Right ventricle myocardium inferior (tissue), 1 donor: ENCODE measurements at regions not wholly inside any gene's neighbourhood (a gene's known extent, or its start where the extent isn't known, plus 50 kb on each side); places are given as distances from the start of the nearest gene placed in this dataset.

Source experiments
- ATAC-seq: fragments of 200-7000 bp; cut with Tn5 transposase; one replicate; pipeline ENCODE4 v1.9.1; 2020; ENCODE audit warnings: mild to moderate bottlenecking, moderate library complexity
- DNase-seq: peaks from one replicate; pipeline ENCODE4 v3.0.0; 2021; ENCODE audit errors: missing footprints
- intact Hi-C: fragments of 100-400 bp; cut with DNase I; formaldehyde crosslinking; loops from one replicate; pipeline ENCODE4 v1.11.0; 2022
- donor health status: DM: no; HTN: yes; CAD: no; lungs with severe emphysema.

- intact Hi-C loops: no loop called here
- DNase-seq (no peak), ATAC-seq (no peak)
Observed at GRCh38 chr3:76456322-76456721, 583.6 kb upstream of the ROBO2 start.

- no peak for ATAC-seq
- DNase-seq: no peak
- intact Hi-C loops: no loop called here
Observed at GRCh38 chr3:76463501-76463900, 576.4 kb upstream of the ROBO2 start.

- intact Hi-C loops: no loop called here
Observed at GRCh38 chr3:76470285-76470684, 569.6 kb upstream of the ROBO2 start.

DNA sequence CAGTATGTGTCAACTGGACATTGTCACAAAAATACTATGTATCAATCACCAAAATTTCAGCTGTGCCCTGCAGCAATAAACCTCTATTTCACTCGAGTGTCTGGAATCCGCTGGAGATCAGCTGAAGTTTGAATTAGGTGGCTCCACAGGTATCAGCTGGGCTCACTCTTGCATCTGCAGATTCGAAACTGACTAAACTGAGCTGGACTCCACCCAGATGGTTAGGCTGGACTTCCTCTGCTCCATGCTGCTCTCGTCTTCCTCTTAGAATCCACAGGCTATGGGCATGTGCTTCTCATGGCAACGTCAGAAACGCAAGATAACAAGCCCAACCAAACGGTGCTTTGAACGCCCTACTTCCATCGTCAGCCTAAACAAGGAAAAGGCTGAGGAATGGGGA is 565.3 kb upstream of the ROBO2 start:
- intact Hi-C loops: no loop called here
- no peak for DNase-seq
- ATAC-seq: no peak

More at GRCh38 chr3:76470285-76470684, 569.6 kb upstream of the ROBO2 start:
- no peak for ATAC-seq
- no peak for DNase-seq

DNA sequence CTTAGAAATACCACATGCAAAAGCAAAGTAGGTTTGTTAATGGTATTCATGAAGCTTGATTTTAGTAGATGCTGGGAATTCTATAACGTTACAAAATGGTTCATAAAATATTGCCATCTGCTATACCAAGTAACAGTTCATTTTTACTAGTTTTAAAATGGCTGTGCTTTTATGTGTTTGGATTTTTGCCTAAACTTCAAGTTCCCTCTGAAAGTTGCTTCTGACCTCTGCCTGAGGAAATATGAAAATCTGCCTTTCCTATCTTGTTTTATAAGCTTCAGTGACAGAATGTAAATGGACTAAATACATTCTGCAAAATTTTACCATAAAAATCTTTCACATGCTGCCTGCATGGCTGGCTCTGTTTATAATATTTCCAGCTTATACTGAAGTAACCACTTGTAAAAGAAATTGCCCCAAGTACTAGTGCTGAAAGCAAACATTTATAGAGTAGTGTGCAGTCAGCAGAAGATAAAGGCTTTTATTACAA is 560.7 kb upstream of the ROBO2 start:
- intact Hi-C loops: no loop called here
- ATAC-seq (no peak), DNase-seq (no peak)

GRCh38 chr3:76482510-76482909 is 557.4 kb upstream of the ROBO2 start:
- ATAC-seq: no peak
- intact Hi-C loops: no loop called here
- no peak for DNase-seq

- DNase-seq (no peak), ATAC-seq (no peak)
- intact Hi-C loops: no loop called here
Observed at GRCh38 chr3:76487446-76487845, 552.5 kb upstream of the ROBO2 start.

DNA sequence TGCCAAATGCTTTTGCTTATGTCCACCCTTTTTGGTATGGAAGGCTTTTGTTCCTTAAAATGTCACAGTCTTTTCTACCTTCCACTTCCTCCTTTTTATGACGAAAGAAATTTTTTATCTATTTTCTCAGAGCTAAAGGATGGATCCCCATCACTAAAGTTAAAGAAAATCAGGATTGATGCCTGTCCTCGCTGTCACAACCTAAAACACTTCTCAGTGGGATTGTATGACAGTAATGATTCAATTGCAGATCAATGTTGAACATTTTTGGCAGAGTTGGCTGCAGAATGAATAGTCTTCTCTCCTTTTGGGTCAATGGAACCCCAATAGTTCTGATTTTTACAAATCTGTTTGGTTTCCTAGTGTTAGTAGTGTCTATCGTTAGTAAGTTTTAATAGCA is 549.8 kb upstream of the ROBO2 start:
- DNase-seq (no peak), ATAC-seq (no peak)
- intact Hi-C loops: no loop called here

- intact Hi-C loops: no loop called here
- no peak for DNase-seq
- no peak for ATAC-seq
Observed at GRCh38 chr3:76495216-76495615, 544.7 kb upstream of the ROBO2 start.

DNA sequence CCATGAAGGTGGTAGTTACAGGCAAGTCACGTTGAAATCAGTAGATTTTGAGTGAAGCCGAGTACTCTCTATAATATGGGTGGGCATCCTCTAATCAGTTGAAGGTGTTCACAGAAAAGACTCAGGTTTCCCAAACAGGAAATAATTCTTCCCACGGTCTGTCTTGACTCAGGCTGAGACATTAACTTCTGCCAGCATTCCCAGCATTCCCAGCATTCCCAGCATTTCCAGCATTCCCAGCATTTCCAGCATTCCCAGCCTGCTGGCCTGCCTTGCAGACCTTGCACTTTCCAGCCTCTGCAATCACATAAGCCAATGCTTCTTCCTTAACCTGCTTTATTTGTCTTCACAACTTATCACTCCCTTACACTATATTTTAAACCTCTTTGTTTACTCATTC is 542.3 kb upstream of the ROBO2 start:
- intact Hi-C loops: no loop called here
- ATAC-seq (no peak), DNase-seq (no peak)

DNA sequence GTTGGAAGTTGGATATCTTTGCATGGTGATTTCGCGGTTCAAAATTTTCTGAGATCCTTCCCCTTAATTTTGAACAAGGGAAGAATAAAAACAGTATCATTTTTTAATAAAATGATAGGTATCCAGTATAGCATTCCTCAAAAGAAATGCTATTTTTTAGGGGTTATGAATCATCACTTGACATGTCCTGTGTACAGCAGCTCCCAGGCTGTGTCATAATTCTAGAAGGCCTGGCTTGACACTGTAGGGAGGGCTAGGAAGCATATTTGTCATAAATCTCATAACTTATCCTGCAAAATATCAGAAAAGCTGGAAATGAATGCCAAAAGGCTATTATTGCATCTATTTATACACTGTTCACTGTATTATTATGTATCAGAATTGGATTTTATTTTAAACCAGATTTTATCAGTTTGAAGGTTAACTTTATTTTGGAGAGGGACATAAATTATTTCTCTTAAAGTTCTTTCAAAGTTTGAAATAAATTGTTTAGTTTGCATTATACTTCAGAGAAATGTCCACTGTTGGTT is 539.1 kb upstream of the ROBO2 start:
- intact Hi-C loops: no loop called here
- no peak for DNase-seq
- no peak for ATAC-seq

GRCh38 chr3:76501315-76501714 is 538.6 kb upstream of the ROBO2 start:
- ATAC-seq (no peak), DNase-seq (no peak)
- intact Hi-C loops: no loop called here

DNA sequence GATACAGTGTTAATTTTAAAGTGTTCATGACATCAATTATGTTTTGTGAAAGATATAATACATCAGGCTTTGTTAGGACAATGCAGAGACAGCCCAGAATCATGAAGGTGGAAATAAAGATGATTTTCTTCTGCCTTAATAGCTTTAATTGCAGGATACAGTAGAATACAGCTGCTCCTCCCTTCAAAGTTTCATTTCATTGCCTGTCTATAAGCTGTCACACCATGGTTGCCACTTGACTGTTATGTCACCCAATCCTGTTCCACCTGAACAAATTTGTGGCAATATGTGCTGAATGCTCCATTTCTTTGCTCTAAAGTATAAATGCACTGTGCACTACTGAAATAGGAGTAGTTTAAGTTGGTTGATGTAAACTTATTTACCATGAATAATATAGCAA is 537.8 kb upstream of the ROBO2 start:
- DNase-seq: no peak
- no peak for ATAC-seq
- intact Hi-C loops: no loop called here

- no peak for DNase-seq
- intact Hi-C loops: no loop called here
- no peak for ATAC-seq
Observed at GRCh38 chr3:76505202-76505845, 534.6 kb upstream of the ROBO2 start.

DNA sequence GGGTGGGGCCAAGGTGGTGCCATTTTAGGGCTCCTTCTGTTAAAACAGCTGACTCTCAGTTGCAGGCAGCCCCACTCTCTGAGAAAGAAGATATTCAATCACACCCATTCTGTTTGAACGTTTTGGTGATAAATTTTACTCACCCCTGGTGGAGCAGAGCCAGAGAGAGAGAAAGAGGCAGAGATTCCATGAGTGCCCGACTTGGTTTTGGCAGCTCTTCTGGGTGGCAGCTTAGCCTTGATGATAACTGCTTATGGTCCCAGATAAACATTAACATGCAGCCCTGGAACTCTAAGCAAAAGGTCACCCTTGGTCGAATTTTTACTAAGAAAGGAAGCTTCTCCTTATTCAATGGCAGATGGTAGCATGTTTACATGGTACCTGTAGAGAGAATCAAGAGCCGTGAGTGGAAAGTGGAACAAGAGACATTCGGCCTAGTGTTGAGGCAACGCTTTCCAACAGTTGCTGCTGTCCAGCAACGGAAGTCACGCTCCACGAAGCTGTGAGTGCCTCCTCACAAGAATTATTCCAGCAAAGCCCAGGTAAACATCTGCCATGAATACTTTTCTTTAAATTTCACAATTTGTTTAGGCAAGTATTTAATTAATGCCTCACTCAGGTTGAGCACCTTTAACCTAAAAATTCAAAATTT is 530.6 kb upstream of the ROBO2 start:
- no peak for DNase-seq
- ATAC-seq: peak; percentile 74
- intact Hi-C loops: no loop called here

DNA sequence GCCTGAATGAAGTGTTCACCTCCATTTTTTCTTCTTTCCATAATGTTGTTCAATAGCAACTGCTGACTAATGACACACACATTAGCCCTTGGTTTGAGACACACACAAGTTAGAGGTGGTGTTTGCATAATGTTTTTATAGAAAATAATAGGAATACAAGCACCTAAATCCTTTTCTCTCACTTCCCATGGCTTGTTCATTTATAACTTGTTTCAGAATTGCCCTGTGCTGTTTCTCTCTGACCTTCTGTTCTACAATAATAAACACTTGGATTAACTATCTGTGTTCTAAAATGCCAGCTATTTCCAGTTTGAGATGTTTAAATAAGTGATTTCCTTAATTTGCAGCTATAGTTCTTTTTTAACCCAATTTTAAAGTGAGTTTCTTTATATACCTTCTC is 525.1 kb upstream of the ROBO2 start:
- ATAC-seq: no peak
- intact Hi-C loops: no loop called here
- no peak for DNase-seq

- DNase-seq (no peak), ATAC-seq (no peak)
- intact Hi-C loops: no loop called here
Observed at GRCh38 chr3:76523337-76523736, 516.6 kb upstream of the ROBO2 start.

DNA sequence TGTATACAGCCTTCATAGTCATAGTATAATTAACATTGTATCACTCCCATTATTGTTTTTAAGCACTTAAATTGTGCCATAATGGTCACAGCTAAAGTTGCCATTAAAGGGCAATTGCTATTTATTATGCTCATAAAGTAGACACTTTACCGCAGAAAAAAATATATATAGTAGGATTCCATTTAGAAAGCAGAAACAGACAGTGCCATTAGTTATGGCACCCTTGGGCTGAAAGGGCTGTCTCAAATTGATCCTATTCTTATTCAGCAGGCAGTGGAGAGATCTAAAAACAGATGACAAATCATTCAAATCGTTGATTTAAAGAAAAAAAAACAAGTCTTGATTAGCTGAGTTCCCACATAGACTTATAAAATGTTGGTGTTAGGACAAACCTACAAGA is 514.2 kb upstream of the ROBO2 start:
- DNase-seq (no peak), ATAC-seq (no peak)
- intact Hi-C loops: no loop called here

DNA sequence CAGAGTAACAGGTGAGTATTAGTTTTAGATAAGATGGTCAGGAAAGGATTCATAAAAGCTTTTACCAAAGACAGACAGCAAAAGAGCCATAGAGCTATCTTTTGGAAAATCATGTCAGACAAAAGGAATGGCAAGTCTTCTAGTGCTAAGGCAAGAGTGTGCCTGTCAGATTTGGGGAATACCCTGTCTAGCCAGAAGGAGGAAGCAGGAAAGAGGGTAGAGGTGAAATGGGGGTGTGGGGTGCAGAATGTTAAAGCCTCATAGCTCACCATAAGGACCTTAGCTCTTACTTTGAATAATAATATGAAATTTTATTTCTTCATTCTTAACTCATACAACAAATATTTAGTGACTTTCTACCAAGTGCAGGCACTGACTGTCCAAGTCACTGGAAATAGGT is 512.1 kb upstream of the ROBO2 start:
- no peak for DNase-seq
- intact Hi-C loops: no loop called here
- ATAC-seq: no peak

DNA sequence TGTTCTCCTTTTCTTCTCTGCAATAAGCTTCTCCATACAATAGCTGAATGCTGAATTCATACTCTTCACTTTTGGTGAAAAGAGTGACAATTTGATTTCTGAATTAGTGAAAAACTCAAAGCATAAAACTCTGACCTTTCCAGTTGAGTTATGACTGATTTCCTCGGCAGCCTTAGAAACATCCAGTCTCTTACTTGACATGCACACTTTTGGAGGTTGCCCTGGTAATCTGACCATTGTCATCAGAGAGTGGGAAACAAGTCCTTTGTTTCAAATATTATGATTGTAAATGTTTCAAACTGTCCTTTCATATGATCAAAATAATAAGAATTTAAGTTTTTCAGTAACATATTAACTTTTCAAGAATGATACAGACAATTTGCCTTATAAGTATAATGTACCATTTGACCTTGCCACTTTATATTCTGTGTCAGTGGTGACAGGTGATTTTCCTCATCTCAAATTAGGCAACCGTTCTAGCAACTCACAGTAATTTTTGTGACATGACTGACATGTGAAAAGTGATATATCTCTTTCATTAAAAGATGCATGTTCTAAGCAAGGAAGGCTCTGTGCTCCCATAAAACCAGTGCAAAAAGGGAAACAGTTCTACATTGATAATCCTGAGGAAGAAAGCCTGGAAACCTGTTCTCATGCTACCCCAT is 507.6 kb upstream of the ROBO2 start:
- DNase-seq (no peak), ATAC-seq (no peak)
- intact Hi-C loops: no loop called here
